OCI-LY3 (cell line): ENCODE measurements at regions not wholly inside any gene's neighbourhood (a gene's known extent, or its start where the extent isn't known, plus 50 kb on each side); places are given as distances from the start of the nearest gene placed in this dataset.

Experiments used
- EZH2phosphoT487 ChIP-seq: fragments of 200-600 bp; shearing (Covaris generic); IDR thresholded peaks from 2 replicates; pipeline ENCODE4 v1.6.1; 2018; ENCODE audit warnings: antibody characterized with exemption, mixed run types, low read depth
- TF ChIP-seq, protein P1 (sequence below): fragments of 200-600, 300-600 bp; sonication (generic); IDR thresholded peaks from 2 replicates; pipeline ENCODE4 v1.5.1; 2014; ENCODE audit warnings: antibody characterized with exemption, low read length, low read depth

DNA sequence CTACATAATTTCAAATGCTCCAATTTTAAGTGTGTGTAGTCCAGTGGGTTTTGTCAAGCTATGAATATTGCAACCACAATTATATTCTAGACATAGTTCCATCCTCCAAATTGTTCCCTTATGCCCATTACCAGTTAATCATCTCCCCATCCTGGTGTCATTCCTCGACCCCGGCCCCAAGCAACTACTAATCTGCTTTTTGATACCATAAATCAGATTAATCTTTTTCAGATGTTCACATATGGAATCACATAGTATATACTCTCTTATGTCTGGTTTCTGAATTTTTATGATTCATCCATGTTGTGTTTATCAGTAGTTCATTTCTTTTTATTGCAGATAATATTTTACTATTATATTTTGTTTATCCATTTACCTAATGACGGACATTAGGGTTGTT is 148.4 kb upstream of the RORB start:
- TF ChIP-seq, protein P1, sequence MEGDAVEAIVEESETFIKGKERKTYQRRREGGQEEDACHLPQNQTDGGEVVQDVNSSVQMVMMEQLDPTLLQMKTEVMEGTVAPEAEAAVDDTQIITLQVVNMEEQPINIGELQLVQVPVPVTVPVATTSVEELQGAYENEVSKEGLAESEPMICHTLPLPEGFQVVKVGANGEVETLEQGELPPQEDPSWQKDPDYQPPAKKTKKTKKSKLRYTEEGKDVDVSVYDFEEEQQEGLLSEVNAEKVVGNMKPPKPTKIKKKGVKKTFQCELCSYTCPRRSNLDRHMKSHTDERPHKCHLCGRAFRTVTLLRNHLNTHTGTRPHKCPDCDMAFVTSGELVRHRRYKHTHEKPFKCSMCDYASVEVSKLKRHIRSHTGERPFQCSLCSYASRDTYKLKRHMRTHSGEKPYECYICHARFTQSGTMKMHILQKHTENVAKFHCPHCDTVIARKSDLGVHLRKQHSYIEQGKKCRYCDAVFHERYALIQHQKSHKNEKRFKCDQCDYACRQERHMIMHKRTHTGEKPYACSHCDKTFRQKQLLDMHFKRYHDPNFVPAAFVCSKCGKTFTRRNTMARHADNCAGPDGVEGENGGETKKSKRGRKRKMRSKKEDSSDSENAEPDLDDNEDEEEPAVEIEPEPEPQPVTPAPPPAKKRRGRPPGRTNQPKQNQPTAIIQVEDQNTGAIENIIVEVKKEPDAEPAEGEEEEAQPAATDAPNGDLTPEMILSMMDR = no peak
- no peak for TF ChIP-seq EZH2phosphoT487
